Transverse colon (tissue), 4 donors: ENCODE measurements at regions not wholly inside any gene's neighbourhood (a gene's known extent, or its start where the extent isn't known, plus 50 kb on each side); places are given as distances from the start of the nearest gene placed in this dataset.

Experiments
- CTCF ChIP-seq, 5 experiments: fragments of 200-600 bp in 3 of 5; fragments of 450-650 bp in 2 of 5; sonication (generic) in 3 of 5; IDR thresholded peaks; 1 replicate in 2 of 5; 2 replicates in 3 of 5; pipeline ENCODE4 v1.5.1; 2016 to 2017; ENCODE audit warnings: antibody characterized with exemption in 5 of 5, inconsistent platforms in 3 of 5, mild to moderate bottlenecking in 2 of 5, moderate library complexity in 1 of 5
- EP300 ChIP-seq: sonication (generic); formaldehyde crosslinking; IDR thresholded peaks from one replicate; pipeline ENCODE4 v1.6.1; 2017; ENCODE audit warnings: antibody characterized with exemption, low read depth
- POLR2A ChIP-seq: fragments of 450-650 bp; IDR thresholded peaks from one replicate; pipeline ENCODE4 v1.6.1; 2016; ENCODE audit warnings: antibody characterized with exemption, mild to moderate bottlenecking, moderate library complexity
- POLR2AphosphoS5 ChIP-seq, 3 donors: sonication (generic); formaldehyde crosslinking; IDR thresholded peaks; one replicate each; pipeline ENCODE4 v1.6.1; 2016; ENCODE audit warnings: antibody characterized with exemption in 3 of 3

- TF ChIP-seq CTCF (IDR thresholded peaks at IDR 0.05) (no peak), POLR2A (no peak), EP300 (no peak), POLR2AphosphoS5 (IDR thresholded peaks at IDR 0.05) (no peak)
These were observed 129.6 kb upstream of the MKLN1 start for GRCh38 chr7:131197920-131198615.
